Tibial nerve (tissue), 4 donors: ENCODE measurements at regions not wholly inside any gene's neighbourhood (a gene's known extent, or its start where the extent isn't known, plus 50 kb on each side); places are given as distances from the start of the nearest gene placed in this dataset.

Experiments
- EP300 ChIP-seq, 2 donors: sonication (generic); formaldehyde crosslinking; IDR thresholded peaks; one replicate each; pipeline ENCODE4 v1.6.1; 2017; ENCODE audit warnings: antibody characterized with exemption in 2 of 2, mild to moderate bottlenecking in 1 of 2
- POLR2A ChIP-seq, 2 donors: fragments of 450-650 bp; IDR thresholded peaks; one replicate each; pipeline ENCODE4 v1.6.1; 2017; ENCODE audit warnings: antibody characterized with exemption in 2 of 2, mild to moderate bottlenecking in 2 of 2, moderate library complexity in 2 of 2
- TF ChIP-seq, protein P1 (sequence below), 5 experiments: fragments of 200-600 bp in 3 of 5; fragments of 450-650 bp in 2 of 5; sonication (generic) in 3 of 5; IDR thresholded peaks; one replicate each; pipeline ENCODE4 v1.5.1; 2016 to 2019; ENCODE audit warnings: antibody characterized with exemption in 5 of 5, mild to moderate bottlenecking in 3 of 5, moderate library complexity in 2 of 5

DNA sequence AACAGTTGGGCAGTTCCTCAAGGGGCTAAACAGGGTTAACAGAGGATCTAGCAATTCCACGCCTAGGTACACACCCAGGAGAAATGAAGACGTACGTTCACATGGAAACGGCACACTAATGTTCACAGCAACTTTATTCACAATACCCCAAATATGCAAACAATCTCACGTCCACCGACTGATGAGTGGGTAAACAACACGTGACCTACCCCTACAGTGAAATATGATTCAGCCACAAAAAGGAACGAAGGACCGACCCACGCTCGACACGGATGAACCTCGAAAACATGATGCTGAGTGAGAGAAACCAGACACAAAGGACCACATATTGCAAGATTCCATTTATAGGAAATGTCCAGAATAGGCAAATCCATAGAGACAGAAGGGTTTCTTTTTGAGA is 112.7 kb downstream of the NCOR2 start:
- no peak for TF ChIP-seq POLR2A (IDR thresholded peaks at IDR 0.05)
- TF ChIP-seq, protein P1, sequence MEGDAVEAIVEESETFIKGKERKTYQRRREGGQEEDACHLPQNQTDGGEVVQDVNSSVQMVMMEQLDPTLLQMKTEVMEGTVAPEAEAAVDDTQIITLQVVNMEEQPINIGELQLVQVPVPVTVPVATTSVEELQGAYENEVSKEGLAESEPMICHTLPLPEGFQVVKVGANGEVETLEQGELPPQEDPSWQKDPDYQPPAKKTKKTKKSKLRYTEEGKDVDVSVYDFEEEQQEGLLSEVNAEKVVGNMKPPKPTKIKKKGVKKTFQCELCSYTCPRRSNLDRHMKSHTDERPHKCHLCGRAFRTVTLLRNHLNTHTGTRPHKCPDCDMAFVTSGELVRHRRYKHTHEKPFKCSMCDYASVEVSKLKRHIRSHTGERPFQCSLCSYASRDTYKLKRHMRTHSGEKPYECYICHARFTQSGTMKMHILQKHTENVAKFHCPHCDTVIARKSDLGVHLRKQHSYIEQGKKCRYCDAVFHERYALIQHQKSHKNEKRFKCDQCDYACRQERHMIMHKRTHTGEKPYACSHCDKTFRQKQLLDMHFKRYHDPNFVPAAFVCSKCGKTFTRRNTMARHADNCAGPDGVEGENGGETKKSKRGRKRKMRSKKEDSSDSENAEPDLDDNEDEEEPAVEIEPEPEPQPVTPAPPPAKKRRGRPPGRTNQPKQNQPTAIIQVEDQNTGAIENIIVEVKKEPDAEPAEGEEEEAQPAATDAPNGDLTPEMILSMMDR (IDR thresholded peaks at IDR 0.05), result no peak
- TF ChIP-seq EP300 (IDR thresholded peaks at IDR 0.05), result peak in 1 of 2 donors; percentile 27
